GM18499 (cell line): ENCODE measurements at regions not wholly inside any gene's neighbourhood (a gene's known extent, or its start where the extent isn't known, plus 50 kb on each side); places are given as distances from the start of the nearest gene placed in this dataset.

ENCODE experiments used
- ATAC-seq: cut with Tn5 transposase; IDR thresholded peaks from one replicate; pipeline ENCODE4 v1.9.1; 2021; ENCODE audit warnings: moderate number of reproducible peaks; ENCODE audit not compliant: insufficient read depth, unreplicated experiment

GRCh38 chr4:138311771-138312535 lies 69.8 kb upstream of the SLC7A11 start:
- no peak for ATAC-seq

- no peak for ATAC-seq
Observed at GRCh38 chr4:138310991-138311390, 68.8 kb upstream of the SLC7A11 start.

GRCh38 chr4:138310498-138310897 lies 68.3 kb upstream of the SLC7A11 start:
- no peak for ATAC-seq

- no peak for ATAC-seq
Observed at GRCh38 chr4:138308356-138308755, 66.2 kb upstream of the SLC7A11 start.

GRCh38 chr4:138307319-138307718 lies 65.2 kb upstream of the SLC7A11 start:
- ATAC-seq = no peak

DNA sequence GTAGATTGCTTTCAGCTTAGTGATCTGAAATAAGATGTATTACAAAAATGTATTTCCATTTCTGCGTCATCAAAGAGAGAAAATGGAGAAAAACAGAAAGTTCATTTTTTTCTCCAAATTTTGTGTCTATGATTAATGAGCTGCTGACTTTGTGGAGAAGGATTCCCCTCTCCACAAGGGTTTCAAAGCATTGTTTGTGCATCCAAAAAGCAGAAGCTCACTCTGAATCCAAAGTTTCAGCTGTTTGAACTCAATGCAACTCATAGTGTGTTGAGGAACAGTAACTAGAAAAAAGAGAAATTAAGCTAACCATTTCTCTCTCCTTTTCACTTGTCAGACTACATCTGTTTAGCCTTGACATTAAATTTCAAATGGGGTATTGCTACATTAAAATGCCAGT lies 62.9 kb upstream of the SLC7A11 start:
- no peak for ATAC-seq

GRCh38 chr4:138301536-138301935 lies 59.4 kb upstream of the SLC7A11 start:
- ATAC-seq = no peak

DNA sequence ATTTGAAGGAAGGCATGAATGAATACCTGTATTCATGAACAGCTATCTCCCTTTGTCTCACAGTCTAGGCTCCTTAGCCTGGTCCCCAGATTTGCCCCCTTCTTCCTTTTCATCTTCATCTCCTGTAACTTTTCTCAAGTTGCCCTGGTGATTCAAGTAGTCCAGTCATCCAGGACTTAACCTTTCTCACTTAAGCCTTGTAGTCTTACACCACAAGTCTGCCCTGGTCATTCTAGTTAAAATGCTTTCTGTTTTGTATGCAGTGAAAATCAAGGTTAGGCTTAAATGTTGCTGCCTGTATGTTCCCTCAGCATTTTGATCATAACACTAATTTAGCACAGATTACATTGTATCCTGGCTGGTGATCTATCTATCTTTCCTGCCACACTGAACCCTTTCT lies 58.5 kb upstream of the SLC7A11 start:
- no peak for ATAC-seq

GRCh38 chr4:138299881-138300280 lies 57.7 kb upstream of the SLC7A11 start:
- no peak for ATAC-seq

GRCh38 chr4:138298866-138299265 lies 56.7 kb upstream of the SLC7A11 start:
- no peak for ATAC-seq

DNA sequence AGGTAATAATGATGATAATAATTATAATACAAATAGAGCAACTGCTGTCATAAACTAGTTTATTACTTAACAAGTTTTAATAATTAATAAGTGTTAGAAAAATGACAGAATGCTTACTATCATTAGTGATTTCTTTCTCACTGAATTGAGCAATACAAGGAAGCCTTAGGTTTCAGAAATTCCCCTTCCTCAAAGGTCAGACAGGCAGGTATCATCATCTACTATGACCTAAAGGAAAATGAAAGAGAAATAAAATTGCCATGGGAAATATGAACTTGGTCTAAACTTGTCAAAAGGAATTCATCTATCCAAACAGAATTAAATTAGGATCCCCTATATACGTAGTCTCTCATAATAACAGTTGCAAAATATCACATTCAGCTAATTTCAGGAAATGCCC lies 56.3 kb upstream of the SLC7A11 start:
- no peak for ATAC-seq

DNA sequence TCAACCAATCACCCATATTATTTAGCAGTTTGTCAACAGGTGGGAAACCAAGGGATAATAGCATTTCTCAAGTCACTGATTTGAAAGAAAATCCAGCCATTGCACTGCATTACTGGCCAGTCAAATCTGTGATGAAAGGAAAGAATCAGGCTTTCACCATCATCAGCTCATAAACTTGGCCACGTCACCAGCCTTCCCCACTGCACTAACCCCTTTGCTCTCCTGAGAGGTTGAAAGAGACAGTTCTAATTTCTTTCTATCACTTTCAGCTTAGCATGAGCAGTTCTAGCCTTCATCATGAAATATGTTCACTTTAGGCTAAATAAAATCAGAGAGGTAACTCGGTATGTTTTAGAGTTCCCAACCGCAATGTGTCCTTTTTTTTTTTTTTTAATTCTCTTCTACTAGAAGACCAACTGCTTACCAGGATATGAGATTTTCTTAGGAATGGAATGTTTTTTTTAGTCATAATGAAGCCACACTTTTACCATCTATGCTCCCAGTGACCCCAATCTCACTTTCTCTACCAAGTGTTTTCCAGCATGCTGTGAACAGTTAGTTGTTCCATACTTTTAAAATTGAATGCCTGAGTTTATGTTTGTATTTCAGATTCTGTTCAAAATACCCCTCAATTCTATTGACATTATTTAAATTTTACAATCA lies 55.7 kb upstream of the SLC7A11 start:
- no peak for ATAC-seq

- no peak for ATAC-seq
Observed at GRCh38 chr4:138292321-138292720, 50.2 kb upstream of the SLC7A11 start.
